ENCODE measurements at regions not wholly inside any gene's neighbourhood (a gene's known extent, or its start where the extent isn't known, plus 50 kb on each side); places are given as distances from the start of the nearest gene placed in this dataset.

DNA sequence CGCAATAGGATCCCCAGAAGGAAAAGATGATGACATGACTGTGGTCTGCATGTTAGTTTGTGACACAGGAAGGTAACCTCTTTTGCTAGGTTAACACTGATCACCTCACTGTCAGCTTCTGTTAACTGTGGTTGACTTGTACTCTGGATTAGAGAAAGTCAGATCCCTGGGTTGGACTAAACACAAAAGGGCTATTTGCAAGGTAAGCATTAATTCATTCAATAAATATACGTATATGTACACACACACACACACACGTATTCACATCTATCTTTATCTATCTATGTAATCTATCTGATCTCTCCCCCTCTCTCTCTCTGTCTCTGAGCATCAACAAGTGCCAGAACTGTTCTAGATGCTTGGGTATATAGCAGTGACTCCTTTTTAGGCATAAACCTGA, 136.1 kb upstream of the SNX19 start:
- DNase-seq, result no peak

DNA sequence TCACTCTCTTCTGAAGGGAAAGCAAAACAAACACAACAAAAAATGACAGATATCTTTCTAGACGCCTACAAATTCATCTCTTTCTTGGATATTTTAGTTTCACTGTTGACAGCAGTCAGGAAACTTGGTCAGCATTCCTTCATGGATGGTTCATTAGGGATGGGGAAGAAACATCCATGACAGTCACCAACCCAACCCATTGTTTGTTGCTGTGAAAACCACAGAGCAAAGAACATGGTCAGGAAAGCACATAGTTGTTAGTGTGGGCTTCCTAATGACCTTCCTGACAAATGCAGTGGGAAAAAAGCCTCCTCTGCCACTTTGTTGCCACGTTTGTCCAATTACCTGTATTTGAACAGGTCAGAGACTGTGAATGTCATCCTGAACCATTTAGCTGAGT, 139.8 kb upstream of the SNX19 start:
- no peak for DNase-seq

DNA sequence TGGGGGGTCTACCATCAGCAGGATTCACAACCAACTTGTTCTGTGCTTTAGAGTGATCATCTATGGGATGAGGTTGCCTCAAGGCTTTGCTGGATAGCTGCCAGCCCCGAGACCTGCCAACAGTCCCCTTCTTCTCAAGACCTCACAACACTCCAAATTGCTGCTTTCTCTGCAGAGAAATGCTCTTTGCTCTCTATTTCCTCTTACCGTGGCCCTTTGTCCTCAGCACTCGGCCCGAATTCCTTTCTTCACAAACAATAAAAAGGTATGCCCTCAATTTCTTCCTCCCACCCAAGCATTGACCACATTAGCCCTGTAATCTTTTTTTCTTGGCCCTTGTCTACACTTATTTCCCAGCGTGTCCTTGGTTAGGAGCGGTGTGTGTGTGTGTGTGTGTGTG, 147.4 kb upstream of the SNX19 start:
- no peak for DNase-seq

DNA sequence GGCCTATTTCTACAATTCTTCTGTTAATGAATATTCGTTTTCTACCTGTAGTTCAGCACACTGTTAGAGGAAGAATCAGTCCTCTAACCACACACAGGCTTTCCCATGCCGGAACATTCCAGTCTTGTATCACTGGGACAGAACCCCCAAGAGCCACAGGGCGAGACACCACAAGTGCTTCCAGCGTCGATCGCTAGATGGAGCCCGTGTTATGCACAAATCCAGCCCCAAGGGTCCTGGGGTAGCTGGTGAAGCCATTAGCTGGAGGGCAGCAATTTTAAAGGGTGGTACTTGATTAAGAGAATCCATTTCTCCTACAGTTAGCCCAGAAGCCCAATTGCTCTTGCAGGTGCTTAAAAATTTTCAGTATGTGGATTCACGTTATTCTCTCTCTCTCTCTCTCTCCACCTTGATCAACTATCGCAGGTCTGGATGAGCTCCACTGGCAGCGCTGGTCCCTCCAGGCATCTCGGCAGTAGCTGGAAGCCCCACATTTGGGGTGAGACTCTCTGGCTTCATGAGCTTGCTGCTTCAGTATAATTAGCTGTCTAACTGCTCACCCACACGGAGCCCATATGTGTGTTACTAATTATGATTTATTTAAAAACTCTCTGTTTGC, 148.2 kb upstream of the SNX19 start:
- peak; percentile 61 to 79 for DNase-seq

DNA sequence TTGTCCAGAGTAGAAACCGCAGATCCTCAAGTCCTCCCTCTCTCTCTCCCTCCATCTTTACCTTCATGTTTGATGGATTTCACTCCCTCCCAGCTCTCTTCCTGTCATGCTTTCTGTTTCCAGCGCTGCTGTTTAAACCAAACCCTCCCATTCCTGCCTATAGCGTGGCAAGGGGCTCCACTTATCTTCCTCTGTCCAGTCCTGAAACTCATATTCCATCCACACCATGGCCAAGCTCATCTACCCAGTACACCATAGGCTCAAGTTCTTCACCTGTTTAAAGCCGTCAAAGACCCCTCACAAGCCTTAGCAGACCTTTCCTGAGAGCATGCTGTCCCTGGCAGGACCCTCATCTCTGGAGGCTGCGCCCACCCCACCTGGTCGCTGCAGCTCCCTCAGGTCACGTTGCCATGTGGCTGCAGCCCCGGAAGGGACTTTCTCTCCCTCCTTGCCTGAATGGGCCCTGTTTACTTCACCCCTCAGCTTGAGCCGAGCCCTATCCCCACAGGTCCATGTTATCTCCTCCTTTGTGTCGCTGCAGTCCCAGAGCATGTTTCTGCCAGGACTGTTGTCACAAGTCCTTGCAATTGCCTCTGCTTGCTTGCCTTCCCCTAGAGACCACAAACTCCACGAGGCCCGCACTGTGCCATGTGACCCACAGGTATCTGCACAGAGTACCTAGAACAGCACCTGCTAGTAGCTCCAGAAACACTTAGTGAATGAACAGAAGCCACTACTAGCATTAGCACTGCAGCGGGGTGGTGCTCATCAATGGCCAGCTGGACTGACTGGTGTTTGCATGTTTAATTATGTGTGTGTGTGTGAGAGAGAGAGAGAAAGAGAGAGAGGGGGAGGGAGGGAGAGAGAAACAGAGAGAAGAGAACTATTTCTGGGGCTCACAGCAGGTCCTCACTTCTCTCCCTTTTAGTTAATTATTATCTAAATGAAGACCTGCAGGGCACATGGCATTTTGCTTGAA, 149.4 kb upstream of the SNX19 start:
- peak; percentile 33 to 61 for DNase-seq

DNA sequence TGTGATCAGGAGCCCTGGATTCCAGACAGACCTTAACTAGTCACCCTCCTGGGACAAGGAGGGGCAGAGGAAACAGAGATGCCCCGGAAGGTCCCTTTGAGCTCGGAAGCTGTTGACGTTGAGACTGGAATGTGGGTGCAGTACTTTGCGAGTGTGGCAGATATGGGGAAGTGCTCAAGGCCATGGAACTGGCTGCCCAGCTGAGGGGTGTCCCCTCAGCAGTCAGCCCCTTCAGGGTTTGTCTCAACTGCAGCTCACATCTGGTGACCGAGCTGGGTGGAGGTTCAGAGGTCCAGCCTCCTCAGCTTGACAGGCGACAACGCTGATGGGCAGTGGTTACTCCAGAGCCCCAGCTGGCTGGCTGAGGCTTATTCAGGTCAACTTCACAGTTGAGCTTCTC, 150.3 kb upstream of the SNX19 start:
- DNase-seq, result no peak

DNA sequence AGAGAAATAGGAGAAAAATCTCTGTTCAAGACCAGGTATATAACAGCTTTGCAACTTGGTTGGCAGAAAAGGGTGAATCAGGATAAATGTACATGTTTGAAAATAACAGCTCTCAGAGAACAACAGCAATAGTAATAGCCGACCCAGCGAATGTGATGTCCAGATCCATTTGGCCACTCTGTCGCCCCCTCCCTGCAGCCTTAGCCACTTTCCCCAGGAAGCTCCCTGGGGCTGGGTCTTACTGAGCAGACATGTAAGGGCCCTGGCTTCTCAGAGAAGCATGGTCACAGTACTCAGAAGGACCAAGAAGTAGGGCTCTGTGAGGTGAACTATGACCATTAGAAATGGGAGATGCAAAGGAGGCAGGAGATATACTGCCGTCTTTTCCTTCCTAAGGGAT, 154.1 kb upstream of the SNX19 start:
- no peak for DNase-seq

DNA sequence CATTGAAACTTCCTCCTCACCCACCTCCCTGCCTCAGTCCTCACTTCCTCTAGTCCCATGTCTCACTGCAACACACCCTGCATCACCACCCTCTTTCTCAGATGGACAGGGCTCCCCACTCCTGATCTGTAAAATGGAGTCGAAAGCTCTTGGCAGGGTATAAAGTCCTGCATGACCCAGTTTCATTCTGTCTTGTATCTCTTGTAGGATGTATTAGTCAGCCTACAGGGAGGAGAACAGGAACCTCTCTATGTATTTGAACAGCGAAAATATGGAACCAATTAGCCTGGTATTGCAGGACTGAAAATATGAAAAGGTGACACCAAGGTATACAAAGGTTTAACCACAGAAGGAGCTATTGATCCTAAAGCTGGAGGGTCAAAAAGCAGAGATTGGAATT, 156.9 kb upstream of the SNX19 start:
- DNase-seq, result no peak

DNA sequence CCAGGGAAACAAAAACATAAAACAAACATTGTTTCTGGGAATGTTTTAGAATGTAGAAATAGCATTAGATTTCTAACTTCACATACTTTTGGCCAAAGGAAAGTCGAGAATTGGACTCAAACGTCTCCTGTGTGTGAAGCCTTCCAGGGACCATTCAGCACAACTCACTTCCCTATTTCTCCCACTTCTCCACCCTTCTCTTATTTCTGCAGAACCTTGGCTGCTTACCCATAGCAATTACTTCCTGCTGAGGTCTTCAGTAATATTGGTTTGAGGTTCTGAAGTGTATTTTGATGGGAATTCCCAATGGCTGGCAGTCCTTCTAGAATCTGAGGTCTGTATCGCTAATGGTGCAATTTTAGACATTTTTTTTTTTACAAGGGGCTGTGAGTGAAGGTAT, 158.3 kb upstream of the SNX19 start:
- DNase-seq, result no peak

DNA sequence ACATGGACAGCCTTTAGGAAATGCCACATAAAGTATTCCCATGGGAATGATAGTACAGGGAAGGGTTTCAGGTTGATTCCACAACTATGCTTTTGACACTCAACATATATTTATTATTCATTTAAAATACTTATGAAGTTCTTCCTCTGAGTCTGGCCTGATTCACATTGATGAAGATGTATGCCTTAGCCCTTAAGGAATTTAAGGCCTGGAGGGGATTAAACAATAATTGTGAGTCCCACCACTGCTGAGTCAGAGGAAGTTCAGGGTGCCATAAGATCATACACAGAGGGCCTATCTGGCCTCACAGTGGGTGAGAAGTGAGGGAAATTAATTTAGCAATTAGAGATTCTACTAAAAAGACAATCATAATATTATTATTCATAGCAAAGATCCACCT, 161.1 kb upstream of the SNX19 start:
- no peak for DNase-seq

DNA sequence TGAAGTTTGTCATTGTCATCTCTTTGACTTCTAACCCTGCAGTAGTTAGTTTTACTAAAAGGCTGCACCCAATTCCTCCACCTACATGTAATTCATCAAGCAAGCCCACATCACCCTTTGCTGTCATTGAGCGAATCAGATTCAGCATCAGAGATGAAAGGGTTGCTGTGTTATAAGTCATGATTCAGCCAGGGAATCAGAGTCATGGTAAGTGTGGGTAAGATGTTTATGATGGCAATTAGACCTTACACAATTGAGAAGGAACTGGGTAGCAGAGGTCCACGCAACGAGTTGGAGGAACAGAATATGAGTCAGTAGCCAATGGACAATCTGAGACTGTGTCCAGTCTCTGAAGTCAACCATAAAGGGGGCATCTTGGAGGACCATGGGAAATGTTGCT, 162.8 kb upstream of the SNX19 start:
- DNase-seq, result no peak

DNA sequence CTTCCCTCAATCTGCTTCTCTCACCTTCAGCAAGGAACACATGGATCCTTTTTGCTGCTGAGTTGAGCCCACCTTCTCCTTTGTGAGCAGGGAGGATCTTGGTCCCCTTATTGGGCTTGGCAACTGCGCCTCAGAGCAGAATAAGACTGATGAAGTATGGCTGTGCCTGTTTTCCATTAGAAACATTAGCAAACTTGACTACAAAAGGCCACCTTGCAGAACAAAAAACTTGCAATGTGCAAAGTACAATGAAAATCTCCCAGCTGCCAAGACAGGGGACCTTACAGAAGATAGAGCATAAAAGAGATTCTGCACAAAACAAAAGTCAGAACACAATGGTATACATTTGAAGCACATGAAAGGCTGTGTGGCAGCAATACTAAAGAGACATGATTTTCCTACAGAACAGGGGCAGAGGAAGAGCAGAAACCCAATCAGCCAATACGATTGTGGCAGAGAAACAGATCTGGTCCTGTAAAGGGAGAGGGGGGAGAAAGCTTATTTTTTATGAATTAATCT, 173.5 kb upstream of the SNX19 start:
- no peak for DNase-seq

DNA sequence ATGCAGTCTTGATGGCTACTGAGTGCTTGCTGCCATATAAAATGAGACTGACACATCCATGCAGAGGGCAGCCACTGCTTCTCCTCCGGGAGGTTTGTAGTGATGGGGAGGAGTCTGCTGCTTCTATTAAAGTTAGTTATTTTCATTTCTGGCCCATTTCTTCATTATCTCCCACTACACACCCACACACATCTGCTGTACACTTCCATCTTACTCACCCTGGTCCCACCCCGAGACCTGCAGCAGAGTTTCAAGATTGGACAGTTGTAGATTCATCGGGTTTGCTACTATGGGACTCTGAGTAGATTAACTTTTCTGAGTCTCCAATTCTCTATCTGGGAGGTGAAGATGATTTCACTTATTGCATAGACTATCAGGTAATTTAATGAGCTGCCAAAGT, 176.2 kb upstream of the SNX19 start:
- DNase-seq, result no peak

DNA sequence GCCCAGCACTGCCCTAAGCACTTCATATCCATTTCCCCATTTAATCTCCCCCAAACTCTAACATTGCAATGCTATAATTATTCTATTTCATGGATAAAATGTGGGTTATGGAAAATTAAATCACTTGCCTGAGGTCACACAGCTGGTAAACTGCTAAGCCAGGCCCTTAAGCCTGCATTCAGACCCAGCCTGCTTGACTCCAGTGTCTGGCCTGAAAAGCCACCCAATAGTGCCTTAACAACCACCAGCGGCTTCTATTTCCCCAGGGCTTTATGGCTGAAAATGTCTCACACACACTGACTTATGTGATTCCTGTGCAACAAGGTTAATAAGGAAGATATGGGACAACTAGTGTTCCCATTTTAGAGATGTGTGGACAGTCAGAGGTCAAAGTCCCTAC, 178.5 kb upstream of the SNX19 start:
- no peak for DNase-seq

DNA sequence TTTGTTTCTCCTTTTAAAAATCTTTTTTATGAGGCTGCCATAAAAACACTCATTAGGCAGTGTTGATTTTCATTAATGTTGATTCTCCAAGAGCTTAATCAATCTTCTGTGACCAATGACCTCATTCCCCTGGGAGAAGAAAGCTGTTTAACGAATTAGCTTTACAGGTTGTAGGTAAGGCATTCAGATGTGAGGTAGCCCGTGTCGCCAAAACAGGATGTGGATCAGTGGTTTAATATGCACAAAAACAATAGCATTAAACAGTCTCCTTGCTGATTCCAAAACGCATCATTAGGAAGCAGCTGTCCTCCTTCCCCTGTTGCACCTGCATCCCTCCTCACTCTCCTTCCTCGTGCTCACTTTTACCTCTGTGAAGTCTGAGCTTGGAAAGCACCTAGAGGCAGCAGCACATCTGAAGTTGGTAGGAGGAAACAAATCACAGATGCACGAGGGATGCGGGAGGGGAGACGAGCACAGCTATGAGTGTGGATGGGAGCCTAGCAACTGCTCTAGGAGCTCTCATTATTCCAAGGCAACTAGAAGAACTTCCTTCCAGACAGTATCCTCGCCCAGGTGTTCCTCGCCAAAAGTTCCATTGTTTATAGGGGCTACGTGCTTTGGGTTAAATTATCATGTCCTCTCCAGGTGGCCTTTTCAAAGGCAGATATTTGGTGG, 179.4 kb upstream of the SNX19 start:
- DNase-seq, result no peak

DNA sequence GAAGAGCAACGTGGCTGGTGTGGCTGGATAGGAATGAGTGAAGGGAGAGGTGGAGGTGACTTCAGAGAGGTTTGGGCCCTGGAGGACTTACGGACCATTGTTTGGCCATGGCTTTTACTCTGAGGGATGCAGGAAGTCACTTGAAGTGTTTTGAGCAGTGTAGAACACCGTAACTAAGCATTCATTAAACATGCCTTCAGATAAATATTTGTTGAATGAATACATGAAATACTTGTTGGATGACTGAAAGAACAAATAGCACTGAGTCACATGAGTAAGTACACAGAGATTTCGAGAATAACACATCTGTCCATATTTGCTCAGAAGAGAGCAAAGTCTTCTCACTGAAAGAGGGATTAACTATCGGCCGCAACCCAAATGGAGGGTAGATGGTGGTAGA, 182.7 kb upstream of the SNX19 start:
- DNase-seq, result no peak

DNA sequence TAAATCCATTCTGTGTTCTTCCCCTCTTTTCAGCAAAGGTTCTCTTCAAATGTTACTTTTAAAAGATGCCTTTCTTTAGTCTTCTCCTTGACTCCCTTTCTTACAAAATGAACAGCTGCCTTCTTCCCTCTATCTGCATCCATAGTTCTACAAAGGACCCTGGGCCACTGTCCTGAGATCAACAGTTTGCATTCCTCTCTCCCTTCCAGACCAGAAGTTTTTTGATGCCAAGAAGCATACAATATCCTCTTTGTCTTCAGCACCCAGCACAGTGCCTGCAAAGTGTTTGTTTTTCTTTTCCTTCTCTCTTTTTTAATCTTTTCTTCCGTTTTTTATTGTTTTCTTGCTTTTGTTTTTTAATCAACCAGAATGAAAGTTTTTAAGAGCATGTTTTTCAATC, 183.5 kb upstream of the SNX19 start:
- DNase-seq, result no peak

DNA sequence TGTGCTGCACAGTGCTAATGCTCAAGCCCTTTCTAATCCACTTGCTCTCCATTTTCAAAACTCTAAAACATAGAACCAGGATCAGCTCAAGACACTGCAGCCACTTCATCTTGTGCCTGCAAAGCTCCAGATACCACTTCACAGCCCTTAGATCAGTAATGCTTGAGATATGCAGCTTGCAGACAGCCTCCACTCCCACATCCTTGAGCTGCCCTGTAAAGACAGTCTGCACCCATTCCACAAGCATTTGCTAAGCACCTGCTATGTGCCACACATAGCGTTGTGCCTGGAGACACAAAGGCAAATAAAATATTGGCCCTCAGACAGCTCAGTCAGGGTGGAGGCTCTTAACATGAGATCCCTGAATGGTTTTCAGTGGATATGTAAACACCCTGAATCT, 192.5 kb upstream of the SNX19 start:
- no peak for DNase-seq

DNA sequence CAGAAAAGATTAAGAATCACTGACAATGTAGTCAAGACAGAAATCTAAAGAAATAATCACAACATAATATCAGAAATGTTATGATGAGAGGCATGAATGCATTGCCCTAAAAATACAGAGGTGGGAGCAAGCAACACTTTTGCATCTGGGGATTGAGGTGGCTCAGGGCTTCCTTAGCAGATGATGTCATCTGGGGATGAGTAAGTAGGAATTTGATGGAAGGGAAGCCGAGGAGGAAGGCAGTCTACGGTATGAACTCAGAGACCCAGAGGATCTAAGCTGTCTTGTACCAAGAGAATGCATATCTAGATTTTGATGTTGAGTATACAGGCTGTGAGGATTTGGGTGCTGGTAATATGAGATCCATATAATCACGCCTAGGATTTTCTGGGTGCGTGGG, 193.0 kb upstream of the SNX19 start:
- DNase-seq, result no peak

DNA sequence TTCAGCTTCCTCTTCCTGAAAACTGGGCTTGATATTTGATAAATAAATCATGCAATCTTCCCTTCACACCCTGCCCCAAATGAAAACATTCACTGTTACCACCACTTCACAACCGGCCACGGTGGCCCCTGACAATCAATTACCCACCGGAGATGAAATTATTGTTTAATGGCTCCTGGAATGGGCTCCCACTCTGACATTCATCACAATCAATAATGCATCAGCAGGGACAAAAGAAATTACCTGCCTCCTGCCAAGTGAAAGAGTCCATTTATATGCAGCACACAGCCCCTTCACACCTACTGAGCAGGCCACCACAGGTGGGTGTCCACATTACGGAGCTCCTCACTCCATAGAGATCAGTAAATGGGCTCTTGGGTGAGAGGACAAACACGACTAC, 193.5 kb upstream of the SNX19 start:
- no peak for DNase-seq

DNA sequence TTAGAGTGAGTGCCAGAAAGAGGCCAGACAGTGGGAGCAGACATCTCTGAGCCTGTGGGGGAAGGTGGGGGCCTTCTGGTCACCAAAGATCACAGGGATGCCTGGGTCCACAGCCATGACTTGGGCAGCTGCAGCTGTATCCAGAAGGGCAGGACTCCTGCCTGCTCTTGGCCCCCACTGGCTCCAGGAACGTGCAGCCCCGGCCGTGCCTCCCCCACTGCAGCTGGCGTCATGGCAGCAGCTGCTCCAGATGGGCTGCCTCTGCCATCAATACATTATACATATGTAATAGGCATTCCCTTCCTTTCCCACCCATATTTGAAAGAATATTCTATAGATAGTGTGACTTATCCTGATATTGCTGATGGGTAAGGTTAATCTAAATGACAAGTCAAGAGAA, 195.5 kb upstream of the SNX19 start:
- no peak for DNase-seq

DNA sequence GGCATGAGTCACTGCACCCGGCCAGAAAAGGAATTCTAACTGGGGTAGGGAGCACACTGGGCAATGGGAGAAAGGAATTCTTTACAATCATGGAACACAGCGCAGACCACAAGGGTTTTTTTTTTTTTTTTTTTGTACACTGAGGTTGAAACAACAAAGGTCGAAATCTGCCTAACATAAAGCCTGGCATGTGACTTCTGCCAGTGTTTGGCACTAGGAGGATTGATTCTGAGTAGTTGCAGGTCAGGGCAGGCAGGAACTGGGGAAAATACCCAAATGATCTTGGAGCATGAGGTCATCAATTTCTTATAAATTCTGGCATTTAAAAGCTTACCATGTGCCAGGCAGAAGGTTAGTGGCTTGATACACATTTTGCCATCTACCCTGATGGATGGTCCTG, 202.0 kb upstream of the SNX19 start:
- DNase-seq, result no peak

DNA sequence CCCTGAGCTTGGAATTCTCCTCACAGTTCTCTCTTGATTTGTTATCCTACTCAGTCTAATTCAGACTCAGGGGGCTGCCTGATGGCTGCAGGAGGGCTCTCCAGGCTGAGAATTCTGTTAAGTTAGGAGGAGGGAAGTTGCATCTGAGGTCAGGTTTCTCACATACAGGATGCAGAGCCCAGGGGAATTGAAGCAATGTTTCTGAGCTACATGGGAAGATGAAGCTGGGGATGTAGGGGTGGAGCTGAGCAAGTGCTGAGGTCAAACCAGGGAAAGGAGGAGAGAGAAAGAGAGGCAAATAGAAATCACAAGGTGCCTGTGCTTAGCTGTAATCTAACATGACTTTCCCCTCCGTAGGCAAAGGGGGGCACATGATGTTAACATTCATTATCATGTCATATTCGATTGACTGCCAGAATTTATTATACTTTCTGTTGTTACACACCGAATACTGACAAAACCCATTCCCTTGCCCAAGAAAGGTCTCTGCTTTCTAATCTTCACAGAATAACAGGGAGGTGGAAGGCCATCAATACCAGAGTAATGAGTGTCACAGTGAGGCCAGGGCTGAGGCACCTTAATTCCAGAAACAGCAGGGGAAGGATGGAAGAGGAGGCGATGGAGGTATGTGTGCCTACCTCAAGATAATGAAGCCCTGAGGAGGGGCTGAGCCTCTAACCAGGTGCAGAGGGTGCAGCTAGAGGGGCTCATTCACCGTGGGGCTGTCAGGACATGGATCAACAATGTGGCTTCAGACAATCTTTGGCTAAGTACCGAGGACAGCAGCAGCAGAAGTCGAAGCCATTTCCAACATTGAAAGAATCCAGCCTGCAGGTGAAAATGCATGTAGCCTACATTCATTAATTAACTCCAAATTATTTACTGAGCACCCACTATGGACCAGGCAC, 205.4 kb upstream of the SNX19 start:
- no peak for DNase-seq
